ENCODE measurements at regions not wholly inside any gene's neighbourhood (a gene's known extent, or its start where the extent isn't known, plus 50 kb on each side); places are given as distances from the start of the nearest gene placed in this dataset.

- intact Hi-C loops (cut with DNase I): no loop called here
- DNase-seq (ENCODE audit: extremely low spot score): no peak
- no peaks in the 10 kb centered on the region for H3K36me3 ChIP-seq
- TF ChIP-seq POLR2AphosphoS5 (IDR thresholded peaks at IDR 0.05) (no peak), POLR2A (IDR thresholded peaks at IDR 0.05; ENCODE audit: low read depth) (no peak)
- no peaks in the 10 kb centered on the region for H3K9me3 ChIP-seq
- no peaks in the 10 kb centered on the region for H3K27me3 ChIP-seq
- no peaks in the 10 kb centered on the region for H3K4me1 ChIP-seq
- no peak overlapping the region for H3K27ac ChIP-seq (replicated peaks in 1 of 4)
- H3K4me3 ChIP-seq: no peak overlapping the region
- WGBS: 57% methylated on average over 4 of the region's 6 CpGs
Observed at GRCh38 chr20:48556956-48557355, 270.8 kb downstream of the PREX1 start.

GRCh38 chr20:48552550-48552949 is 275.2 kb downstream of the PREX1 start:
- no peak overlapping the region for H3K4me3 ChIP-seq
- TF ChIP-seq POLR2AphosphoS5 (IDR thresholded peaks at IDR 0.05) (no peak), EP300 (IDR thresholded peaks at IDR 0.05) (no peak), POLR2A (IDR thresholded peaks at IDR 0.05; ENCODE audit: low read depth) (no peak), CTCF (IDR thresholded peaks at IDR 0.05) (no peak)

GRCh38 chr20:48550814-48551213 is 277.0 kb downstream of the PREX1 start:
- no peak for DNase-seq (ENCODE audit: extremely low spot score)
- Histone ChIP-seq H3K4me1 (peaks cover 0 to 8% (median 5%) of the 10 kb centered on the region in 4 donors), H3K27me3 (no peaks in the 10 kb centered on the region), H3K4me3 (no peak overlapping the region), H3K27ac (replicated peaks in 1 of 4) (no peak overlapping the region), H3K36me3 (no peaks in the 10 kb centered on the region), H3K9me3 (no peaks in the 10 kb centered on the region)
- intact Hi-C loops (cut with DNase I): no loop called here
- 82% methylated on average over 7 of the region's 7 CpGs for WGBS
- TF ChIP-seq POLR2A (IDR thresholded peaks at IDR 0.05; ENCODE audit: low read depth): no peak
- TF ChIP-seq POLR2AphosphoS5 (IDR thresholded peaks at IDR 0.05): no peak
- no peak for TF ChIP-seq EP300 (IDR thresholded peaks at IDR 0.05)
- no peak for TF ChIP-seq CTCF (IDR thresholded peaks at IDR 0.05)

More at GRCh38 chr20:48552550-48552949, 275.2 kb downstream of the PREX1 start:
- no peaks in the 10 kb centered on the region for H3K36me3 ChIP-seq
- DNase-seq (ENCODE audit: extremely low spot score): no peak
- 85% methylated on average over 8 of the region's 8 CpGs for WGBS
- intact Hi-C loops (cut with DNase I): no loop called here
- no peaks in the 10 kb centered on the region for H3K4me1 ChIP-seq
- H3K27ac ChIP-seq (replicated peaks in 1 of 4): no peak overlapping the region
- no peaks in the 10 kb centered on the region for H3K27me3 ChIP-seq
- H3K9me3 ChIP-seq: no peaks in the 10 kb centered on the region

DNA sequence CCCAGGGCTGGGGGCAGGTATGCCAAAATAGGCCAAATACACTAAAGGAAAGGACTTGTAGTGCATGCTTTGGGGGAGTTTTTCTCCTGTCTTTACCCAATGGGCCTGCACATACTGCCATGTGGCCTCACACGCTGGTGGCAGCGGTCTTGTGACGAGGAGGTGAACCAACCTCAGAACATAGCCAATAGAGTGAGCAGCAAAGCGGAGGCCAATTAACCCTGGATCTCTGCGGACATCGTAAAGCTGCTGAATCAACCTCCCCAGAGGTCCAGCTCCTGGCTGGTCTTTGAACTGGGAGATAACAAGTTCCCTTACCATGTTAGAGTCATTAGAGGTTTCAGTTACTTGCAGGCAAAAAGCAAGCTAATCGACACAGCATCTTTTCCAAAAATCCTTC is 280.1 kb downstream of the PREX1 start:
- H3K27ac ChIP-seq (replicated peaks in 1 of 4): no peak overlapping the region
- no peaks in the 10 kb centered on the region for H3K9me3 ChIP-seq
- H3K27me3 ChIP-seq: peaks cover 0 to 31% (median 0%) of the 10 kb centered on the region in 4 donors
- H3K36me3 ChIP-seq: no peaks in the 10 kb centered on the region
- no peak overlapping the region for H3K4me3 ChIP-seq
- DNase-seq (ENCODE audit: extremely low spot score): no peak
- 100% methylated on average over 1 of the region's 7 CpGs for WGBS
- peaks cover 0 to 16% (median 10%) of the 10 kb centered on the region in 4 donors for H3K4me1 ChIP-seq
- intact Hi-C loops (cut with DNase I): no loop called here
- TF ChIP-seq POLR2AphosphoS5 (IDR thresholded peaks at IDR 0.05) (no peak), EP300 (IDR thresholded peaks at IDR 0.05) (no peak), CTCF (IDR thresholded peaks at IDR 0.05) (no peak), POLR2A (IDR thresholded peaks at IDR 0.05; ENCODE audit: low read depth) (no peak)

DNA sequence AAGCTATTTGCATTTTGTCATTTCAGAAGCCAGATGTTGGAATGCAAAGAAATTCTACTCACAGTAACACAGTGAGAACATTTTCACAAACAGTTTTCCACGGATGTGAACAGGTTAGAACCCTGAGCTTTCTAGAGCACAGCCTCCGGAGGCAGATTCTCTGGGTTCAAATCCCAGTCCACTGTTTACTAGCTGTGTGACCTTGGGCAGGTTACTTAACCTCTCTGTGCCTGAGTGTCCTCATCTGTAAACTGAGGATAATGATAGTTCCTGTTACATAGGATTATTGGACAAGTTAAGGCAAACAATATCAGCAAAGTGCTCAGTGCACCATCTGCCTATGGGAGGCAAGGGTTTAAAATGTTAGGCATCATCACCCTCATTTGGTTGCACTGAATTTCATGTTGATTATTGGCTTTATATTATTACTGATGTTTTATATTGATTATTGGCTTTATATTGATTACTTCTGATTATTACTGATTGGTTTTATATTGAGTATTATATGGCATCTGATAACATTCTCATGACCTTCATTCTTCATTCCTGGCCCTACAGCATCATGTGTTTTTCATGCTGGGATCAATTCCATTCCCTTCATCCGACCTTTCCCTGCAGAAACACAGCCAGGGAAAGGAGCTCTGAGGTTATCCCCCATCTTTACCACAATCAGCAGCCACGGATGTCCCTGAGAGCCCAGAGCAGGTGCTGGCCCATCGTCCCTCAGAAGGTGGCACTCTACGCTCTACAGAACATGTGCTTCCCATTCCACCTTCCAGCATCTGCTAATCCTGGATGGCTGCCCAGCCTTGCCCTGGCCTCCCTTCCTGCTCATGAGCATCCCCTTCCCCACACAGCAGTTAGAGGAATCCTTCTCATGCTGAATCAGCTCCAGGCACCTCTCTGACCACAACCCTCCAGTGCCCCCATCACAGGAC is 283.1 kb downstream of the PREX1 start:
- no peaks in the 10 kb centered on the region for H3K9me3 ChIP-seq
- peaks cover 0 to 40% (median 0%) of the 10 kb centered on the region in 4 donors for H3K27me3 ChIP-seq
- no peaks in the 10 kb centered on the region for H3K36me3 ChIP-seq
- H3K4me3 ChIP-seq: no peak overlapping the region
- no peak overlapping the region for H3K27ac ChIP-seq (replicated peaks in 1 of 4)
- intact Hi-C loops (cut with DNase I): no loop called here
- no peak for TF ChIP-seq POLR2AphosphoS5 (IDR thresholded peaks at IDR 0.05)
- no peak for TF ChIP-seq CTCF (IDR thresholded peaks at IDR 0.05)
- TF ChIP-seq POLR2A (IDR thresholded peaks at IDR 0.05; ENCODE audit: low read depth): no peak
- no peak for TF ChIP-seq EP300 (IDR thresholded peaks at IDR 0.05)
- H3K4me1 ChIP-seq: peaks cover 0 to 16% (median 10%) of the 10 kb centered on the region in 4 donors
- 44% methylated on average over 6 of the region's 6 CpGs for WGBS
- DNase-seq (ENCODE audit: extremely low spot score): no peak
